ENCODE measurements at regions not wholly inside any gene's neighbourhood (a gene's known extent, or its start where the extent isn't known, plus 50 kb on each side); places are given as distances from the start of the nearest gene placed in this dataset.

DNA sequence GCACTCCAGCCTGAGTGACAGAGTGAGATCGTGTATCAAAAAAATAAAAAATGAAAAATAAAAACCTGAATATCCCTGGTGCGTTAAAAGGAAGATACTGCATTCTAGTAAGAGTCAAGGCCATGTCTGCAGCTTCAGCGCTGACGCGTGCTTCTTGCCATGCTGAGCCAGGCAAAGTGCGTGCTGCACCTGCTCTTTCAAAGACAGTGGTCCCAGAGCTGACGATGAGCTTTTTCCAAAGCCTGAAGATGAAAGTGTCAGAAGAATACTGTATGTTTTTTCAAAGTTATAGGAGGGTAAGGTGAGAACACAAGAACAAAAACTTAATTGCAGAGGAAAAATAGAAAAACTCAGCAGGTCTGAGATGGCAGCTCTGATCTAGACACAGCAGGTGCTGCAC is 115.1 kb downstream of the RNASET2 start:
- no peak for DNase-seq

DNA sequence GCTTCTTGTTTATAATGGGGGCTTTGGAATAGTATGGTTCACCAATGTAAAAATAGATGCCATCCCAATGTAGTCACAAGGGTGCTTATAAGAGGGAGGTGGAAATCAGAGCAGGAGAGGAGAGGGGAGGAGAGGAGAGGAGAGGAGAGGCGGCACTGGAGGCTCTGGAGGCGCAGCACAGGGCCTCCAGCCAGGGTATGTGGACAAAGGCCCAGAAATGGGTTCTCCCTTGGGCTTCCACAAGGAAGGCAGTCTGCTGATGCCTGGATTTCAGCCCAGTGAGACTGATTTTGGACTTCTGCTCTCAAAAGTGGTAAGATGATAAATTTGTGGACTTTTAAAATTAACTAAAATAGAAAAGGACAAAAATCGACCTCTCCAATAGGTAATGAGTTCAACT is 116.8 kb downstream of the RNASET2 start:
- DNase-seq, result no peak

DNA sequence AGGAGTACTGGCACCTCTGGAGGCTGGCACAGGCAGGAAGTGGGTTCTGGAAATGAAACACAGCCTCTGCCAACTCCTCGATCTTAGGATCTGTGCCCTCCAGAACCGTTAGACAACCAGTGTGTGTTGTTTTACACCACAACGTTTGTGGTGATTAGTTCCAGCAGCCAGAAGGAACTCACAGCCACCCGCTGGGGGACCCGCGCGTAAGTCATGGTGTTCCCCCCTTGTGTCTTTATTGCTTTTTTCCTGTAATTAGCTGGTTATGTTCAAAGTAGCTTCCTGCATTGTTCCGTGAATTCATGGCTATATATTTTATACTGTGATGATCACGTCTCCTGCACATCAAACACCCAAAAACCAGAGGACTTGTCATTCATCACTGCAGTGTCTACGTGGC is 117.4 kb downstream of the RNASET2 start:
- no peak for DNase-seq

DNA sequence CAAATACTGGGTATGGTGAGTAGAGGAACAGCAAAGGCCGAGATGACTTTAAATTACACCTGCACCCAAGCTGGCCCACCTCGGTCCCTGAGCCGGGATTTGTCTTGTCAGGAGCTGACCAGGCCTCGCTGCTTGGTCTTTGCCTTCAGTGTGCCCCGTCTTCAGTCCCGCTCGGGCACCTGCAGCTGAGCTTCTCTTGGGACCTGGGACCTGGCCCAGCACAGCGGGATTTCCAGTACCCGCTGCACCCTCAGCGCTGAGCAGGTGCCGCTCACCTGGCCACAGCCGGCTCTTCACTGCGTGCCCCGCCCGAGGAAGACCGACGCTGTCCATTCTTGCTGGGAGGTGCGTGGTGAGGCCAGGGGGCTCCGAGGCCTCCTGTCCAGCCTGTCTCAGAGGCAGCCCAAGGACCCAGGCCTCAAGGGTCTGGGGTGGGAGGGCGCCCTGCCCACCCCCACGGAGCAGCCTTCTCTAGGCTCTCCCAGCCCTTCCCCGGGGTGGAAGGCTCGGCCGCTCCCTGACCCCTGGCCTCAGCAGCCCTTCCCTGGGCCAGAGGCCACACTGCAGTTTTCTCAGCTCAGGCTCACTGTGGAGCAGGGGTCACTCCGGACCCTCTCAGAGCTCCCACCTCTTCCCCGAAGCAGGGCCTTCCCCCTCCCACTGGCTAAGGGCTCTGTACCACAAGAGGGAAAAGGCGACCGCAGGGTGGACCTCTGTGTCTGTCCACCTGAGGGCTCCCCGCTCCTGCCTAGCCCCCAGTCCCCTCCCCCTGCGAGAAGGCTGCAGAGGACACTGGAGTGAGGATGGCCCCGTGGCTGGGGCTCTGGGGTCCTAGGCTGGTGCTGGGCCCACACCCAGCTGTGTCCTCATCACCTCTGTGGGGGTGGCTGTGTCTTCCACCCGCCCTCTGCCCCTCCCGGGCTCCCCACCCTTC is 119.3 kb downstream of the RNASET2 start:
- no peak for DNase-seq

DNA sequence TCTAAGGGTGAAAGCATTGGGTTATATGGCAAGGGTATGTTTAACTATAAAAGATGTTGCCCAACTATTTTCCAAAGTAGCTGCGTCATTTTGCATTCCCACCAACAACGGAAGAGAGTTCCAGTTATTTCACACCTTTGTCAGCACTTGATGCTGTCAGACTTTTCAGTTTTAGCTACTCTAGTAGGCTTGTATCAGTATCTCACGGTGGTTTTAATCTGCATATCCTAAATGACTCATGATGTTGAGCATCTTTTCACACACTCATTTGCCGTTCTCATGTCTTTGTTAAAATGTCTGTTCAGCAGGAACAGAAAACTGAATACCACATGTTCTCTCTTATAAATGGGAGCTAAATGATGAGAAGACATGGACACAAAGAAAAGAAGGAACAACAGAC is 122.3 kb downstream of the RNASET2 start:
- no peak for DNase-seq

DNA sequence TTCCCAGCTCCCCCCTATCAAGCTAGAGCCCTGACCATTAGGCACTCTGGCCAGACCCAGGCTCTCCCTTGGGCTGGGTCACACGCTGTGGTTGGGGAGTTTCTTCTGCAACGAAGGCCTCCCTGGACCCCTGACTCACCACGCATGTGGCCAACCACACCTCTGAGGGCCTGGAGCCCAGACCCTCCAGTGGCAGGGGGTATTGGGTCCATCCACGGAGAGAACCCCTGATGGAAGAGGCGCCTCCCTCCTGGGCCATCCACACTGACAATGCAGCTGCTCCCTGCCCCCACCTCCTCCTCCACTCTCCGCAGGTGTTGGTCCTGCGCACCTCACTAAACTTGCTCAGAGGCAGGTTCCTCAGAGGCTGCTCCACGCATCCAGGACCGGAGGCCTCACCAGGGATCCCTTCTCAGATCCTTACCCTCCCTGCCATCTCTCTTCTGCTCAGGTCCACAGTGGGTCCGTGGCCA is 125.4 kb downstream of the RNASET2 start:
- no peak for DNase-seq

DNA sequence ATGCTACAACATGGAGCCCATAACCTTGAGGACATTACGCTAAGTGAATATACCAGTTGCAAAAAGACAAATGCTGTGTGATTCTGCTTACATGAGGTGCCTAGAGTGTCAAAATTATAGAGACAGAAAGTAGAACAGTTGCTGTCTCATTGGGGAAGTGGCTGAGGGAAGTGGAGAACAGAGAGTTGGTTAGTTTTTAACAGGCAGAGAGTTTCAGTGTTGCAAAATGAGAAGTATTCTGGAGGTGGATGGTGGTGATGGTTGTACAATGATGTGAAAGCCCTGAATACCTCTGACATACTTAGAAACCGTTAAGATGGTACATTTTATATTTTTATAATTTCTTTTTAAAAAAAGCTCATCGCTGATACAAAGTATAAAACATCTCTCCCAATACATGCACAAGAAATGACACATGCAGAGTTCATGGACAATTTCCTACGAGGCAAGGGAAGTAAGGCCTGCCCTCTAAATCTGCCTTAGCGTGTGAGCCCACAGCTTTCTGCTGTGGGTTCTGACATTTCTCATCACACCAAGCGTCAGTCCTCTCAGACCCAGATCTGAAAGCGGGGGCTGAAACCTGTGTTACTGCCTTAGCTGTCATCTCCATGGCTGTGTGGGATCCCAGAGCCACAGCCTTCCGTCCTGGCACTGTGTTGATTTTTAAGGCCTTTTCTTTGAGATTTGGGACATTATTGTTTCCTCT is 126.0 kb downstream of the RNASET2 start:
- no peak for DNase-seq

DNA sequence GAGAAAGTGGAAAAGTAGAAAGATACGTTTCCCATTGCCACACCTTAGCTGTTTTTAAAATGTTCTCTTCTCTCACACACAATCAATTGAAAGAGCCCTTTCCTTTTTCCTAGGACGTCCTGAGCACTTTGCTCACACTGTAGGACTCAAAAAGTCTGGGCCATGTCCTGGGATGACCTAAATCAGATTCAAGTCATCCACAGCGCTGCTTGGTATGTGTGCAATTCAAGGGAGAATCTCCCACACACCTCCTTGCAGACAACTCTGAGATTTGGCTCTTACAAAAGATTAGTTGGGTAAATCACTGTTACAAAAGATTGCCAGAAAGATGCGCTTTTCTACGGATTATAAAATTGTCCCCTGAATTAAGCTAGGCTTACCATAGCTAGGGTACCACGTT is 130.1 kb downstream of the RNASET2 start:
- DNase-seq, result no peak

DNA sequence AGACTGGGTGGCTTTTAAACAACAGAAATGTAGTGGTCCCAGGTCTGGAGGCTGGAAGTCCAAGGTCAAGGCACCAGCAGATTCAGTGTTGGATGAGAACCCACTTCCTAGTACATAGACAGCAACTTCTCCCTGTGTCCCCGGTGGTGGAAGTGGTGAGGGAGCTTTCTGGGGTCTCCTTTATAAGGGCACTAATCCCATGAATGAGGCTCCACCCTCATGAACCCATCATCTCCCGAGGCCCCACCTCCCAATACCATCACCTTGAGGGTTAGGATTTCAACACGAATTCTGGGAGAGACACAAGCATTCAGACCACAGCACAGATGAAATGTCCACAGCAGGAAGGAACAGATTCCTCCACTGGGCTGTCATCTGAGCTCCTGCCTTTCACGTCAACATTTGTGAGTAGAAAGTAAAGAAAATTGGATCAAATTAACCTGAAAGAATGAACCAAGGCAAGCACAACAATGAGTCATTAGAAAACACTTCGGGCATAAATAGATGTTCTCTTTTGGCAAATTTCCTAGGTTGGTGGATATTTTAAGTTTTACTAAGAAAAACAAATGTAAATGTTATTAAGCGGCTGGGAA is 130.7 kb downstream of the RNASET2 start:
- no peak for DNase-seq

DNA sequence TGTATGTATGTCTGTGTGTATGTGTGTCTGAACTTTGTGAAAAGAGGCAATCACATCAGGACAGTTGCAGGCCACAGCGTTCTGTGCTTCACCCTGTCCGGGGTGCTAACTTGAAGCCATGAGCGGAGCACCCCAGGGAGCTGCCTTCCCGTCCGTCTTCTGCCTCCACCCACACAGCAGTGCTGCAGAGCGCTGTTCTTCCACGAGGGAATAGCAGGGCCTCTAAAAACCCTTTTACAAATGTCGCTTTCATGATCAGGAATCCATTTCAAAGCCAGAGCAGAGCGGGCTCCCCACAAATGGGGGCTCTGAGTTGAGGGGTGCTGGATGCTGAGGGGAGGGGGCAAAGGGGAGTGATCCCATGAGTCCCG is 131.5 kb downstream of the RNASET2 start:
- DNase-seq, result no peak

DNA sequence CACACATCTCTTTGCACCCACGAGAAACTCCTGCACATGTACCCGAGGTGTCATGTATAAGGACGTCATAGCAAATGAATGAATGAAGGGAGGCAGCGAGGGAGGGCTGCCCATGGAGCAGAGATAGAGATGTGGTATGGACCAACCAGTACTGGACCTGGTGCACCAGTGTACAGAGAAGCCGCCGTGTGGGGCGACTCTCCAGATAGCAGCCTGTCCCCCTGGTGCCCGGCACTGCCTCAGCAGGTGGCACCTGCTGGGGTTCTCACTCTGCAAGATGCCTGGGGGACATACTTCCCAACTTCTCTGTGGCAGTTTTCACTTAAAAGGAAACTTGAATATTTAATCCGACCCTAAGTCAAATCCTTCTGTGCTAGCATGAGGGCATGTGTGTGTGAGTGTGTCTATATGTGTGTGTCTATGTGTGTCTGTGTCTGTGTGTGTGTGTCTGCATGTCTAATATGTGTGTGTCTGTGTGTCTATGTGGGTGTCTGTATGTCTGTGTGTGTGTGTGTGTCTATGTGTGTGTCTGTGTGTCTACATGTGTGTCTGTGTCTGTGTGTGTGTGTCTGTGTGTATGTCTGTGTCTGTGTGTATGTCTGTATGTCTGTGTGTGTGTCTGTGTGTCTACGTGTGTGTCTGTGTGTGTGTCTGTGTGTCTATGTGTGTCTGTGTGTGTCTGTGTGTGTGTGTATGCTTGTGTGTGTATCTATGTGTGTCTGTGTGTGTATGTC is 132.0 kb downstream of the RNASET2 start:
- no peak for DNase-seq

DNA sequence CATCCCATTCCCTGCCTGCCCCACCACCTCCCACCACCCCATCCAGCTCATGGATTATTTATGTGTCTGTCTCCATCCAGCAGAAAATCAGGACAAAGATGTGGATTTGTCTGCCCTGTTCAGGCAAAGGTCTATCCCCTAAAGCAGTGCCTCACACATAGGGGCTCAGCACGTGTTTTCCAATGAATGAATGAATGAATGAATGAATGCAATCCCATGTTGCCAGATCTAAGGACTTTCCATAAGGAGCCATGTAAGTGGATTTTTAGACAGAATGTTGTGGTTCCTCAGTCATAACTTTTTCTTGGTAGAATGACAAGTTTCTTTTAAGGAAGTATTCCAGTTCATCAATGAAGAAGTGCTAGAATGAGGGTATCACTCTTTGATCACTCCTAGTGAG is 133.7 kb downstream of the RNASET2 start:
- DNase-seq, result no peak

DNA sequence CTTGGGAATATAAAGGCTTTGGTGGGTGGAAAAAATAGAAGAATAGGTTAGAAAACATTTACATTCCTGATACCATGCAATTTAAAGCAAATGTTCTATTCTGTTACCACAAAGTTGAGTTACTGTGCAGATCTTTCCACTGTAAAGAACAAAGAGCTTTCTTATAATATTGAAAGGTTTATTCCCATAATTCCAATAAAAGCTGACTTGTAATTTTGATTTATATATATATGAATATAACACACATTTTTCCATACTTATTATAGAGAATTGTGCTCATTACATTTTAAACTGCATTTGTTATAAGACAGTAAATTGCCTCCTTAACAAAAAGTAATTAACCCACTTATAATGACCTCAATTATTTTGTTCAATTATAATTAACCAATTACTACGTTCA is 135.9 kb downstream of the RNASET2 start:
- no peak for DNase-seq

DNA sequence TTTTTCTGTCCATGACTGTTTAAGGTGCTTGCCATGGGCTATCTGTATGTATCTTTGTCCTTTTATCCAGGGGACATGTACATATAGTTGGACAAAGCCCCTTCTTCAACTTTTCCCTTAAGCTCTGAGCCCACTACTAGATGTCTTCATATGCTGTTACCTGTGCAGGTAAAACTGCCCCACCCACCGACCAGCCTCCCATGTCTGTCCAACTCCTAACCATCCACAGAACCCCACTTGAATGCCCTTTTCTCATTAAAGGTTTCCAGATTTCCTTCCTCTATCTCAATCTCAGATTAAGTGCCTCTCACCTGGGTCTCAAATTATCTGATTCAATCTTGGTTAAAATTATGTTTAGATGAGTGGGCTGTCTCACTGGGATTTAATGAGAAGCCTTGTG is 136.3 kb downstream of the RNASET2 start:
- DNase-seq, result no peak

DNA sequence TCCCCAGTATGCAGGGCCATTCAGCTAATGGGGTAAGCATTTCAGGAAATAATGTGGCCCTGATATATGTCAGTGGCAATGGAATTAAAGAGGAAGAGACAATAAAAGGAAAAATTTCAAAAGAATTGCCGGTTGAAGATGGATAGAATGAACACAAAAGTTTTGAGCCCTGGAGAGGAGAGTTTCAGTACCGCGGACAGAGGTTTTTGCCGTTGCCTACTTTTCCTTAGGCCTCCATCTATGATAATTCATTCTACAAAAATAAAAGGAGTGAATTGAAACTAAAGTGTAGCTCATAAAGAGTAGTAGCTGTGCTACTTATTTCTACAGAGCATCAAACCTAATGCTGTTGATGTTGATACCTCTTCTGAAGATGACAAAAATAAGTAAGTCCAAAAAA is 140.7 kb downstream of the RNASET2 start:
- no peak for DNase-seq

DNA sequence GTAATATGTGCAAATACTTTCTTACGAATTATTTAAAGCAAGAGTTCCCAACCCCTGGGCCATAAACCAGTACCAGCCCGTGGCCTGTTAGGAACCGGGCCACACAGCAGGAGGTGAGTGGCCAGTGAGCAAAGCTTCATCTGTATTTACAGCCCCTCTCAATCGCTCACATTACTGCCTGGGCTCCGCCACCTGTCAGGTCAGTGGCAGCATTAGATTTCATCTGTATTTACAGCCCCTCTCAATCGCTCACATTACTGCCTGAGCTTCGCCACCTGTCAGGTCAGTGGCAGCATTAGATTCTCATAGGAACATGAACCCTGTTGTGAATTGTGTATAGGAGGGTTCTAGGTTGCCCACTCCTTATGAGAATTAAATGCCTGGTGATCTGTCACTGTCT is 142.0 kb downstream of the RNASET2 start:
- no peak for DNase-seq

DNA sequence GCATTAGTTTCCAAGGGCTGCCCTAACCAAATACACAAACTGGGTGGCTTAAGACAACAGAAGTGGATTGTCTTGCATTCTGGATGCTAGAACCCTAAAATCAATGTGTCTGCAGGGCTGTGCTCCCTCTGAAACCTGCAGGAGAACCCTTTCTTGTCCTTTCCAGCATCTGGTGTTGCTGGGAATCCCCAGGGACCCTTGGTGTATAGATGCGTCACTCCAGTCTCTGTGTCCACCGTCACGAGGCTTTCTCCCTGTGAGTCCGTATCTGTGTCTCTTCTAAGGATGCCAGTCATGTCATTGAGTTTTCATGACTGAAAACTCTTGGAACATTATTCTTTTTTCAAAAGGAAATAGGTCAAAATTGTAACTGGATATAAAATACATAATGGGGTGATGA is 142.9 kb downstream of the RNASET2 start:
- DNase-seq, result no peak

DNA sequence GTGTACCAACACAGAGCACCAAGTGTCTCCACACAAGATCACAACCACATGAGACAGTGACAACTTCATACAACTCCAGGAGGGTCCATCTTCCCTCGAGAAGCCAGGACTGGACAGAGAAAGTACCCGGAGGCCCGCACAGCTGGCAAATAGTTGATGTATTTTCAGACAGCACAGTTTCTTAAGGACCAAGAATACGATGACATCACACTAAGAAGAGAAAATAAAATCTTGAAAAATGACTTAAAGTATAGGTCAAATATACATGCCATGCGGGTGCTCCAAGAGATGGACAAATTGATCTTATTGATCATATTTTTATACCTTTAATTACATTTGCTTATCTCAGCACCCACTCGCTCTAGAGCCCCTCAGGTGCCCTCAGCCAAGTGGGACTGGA is 145.5 kb downstream of the RNASET2 start:
- DNase-seq, result no peak

DNA sequence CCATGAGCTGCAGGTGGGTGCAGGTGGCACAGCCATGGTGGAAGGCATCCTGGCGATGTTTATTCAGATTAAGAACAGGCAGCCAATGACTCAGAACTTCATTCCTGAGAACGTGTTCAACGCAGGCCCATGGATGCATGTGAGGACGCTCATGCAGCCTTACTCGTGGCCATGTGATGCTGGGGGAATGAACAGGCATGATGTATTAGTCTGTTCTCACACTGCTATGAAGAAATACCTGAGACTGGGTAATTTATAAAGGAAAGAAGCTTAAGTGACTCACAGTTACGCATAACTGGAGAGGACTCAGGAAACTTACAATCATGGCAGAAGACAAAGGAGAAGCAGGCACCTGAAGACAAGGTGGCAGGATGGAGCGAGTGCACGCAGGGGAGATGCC is 146.6 kb downstream of the RNASET2 start:
- no peak for DNase-seq

DNA sequence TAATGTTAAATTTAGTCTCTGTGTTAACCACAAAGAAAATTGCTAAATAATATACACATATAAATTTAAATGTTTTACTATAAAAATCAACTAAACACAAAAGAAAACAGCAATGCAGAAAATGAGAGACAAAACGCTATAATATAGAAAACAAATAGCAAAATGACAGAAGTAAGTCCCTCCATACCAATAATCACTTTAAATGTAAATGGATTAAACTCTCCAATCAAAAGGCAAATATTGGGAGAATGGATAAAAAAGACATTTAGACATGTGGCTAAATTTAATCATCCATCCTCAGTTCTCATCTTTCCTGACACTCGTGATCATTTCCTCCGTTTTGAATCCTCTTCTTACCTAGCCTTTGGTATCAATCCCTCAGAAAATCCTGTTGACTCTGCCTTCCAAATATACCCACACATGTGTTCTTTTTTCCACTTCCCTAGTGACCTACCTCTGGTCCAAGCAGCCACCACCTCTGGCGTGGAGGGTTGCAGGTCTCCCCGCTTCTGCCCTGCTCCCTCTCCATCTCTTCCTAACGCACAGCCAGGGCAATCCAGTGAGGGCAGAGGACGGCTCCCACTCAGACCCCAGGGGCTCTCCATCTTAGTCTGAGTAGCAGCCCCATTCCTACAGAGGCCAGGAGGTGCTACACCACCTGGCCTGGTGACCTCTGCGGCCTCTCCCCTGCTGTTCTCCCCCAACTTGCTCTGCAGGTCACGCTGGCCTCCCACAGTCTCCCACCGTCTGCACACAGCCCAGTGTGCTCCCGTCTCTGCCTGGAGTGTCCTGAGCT is 149.2 kb downstream of the RNASET2 start:
- DNase-seq, result no peak

DNA sequence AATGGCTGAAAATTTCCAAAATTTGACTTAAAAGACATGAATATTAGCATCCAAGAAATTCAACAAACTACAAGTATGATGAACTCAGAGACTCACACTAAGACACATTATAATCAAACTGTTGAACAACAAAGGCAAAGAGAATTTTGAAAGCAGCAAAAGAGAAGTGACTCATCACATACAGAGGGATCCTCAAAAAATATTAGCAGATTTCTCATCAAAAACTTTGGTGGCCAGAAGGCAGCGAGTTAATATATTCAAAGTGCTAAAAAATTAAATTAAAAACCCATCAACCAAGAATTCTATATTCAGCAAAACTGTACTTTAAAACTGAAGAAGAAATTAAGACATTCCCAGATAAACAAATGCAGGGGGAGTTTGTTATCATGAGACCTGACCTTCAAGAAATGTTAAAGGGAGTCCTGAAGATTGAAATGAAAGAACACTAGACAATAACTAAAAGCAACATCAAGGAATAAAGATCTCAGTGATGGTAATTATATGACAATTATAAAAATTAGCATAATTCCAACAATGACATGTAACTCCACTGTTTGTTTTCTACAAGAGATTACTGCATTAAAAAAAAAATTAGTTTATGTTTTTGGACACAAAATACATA is 150.0 kb downstream of the RNASET2 start:
- no peak for DNase-seq

DNA sequence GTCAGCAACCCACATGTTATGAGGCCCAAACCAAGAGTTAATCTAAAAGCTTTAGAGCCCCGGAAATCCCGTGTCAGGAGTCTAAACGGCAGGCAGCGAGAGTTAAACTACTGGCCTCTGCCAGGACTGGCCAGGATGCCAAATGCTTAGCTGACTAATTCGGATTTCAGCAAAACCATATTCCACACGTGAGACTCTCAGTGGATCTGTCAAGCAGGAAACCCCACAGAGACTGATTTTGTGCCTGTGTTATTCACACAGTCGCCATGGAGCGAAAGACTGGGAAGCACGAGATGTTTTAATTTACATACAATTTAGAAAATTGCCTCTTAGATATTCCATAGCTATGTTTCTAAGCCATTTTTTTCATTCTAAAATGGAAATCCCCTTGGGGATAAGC is 152.9 kb downstream of the RNASET2 start:
- no peak for DNase-seq
